WTC11 (cell line): ENCODE measurements at regions not wholly inside any gene's neighbourhood (a gene's known extent, or its start where the extent isn't known, plus 50 kb on each side); places are given as distances from the start of the nearest gene placed in this dataset.

Experiments
- ATAC-seq: fragments of 200-7000 bp; cut with Tn5 transposase; 2 replicates; pipeline ENCODE4 v1.10.0; 2021; ENCODE audit warnings: mild to moderate bottlenecking, moderate library complexity
- CTCF ChIA-PET: fragments of 300-600 bp; sonication (Branson Sonifier 250); formaldehyde crosslinking; loops from one replicate; lab custom pipeline; 2021; ENCODE audit warnings: antibody characterized with exemption; lab: Charles Lee
- POLR2A ChIA-PET: fragments of 350-600 bp; sonication (Branson Sonifier 250); formaldehyde crosslinking; loops from one replicate; lab custom pipeline; 2021; ENCODE audit warnings: antibody characterized with exemption; lab: Charles Lee
- DNase-seq: peaks from one replicate; pipeline ENCODE4 v3.0.0; 2021; ENCODE audit warnings: low spot score
- H3K27ac Mint-ChIP-seq: 2 replicates; pipeline ENCODE4 v1.8.0; 2021; ENCODE audit warnings: mixed read lengths
- H3K27me3 Mint-ChIP-seq: 2 replicates; pipeline ENCODE4 v1.8.0; 2021; ENCODE audit warnings: low read depth, mild to moderate bottlenecking, moderate library complexity, mixed read lengths
- H3K36me3 Mint-ChIP-seq: 2 replicates; pipeline ENCODE4 v1.8.0; 2021; ENCODE audit warnings: mixed read lengths
- H3K4me1 Mint-ChIP-seq: 2 replicates; pipeline ENCODE4 v1.8.0; 2022; ENCODE audit warnings: mixed read lengths
- H3K4me3 Mint-ChIP-seq: 2 replicates; pipeline ENCODE4 v1.8.0; 2021; ENCODE audit warnings: mild to moderate bottlenecking, moderate library complexity, mixed read lengths
- H3K9me3 Mint-ChIP-seq: 2 replicates; pipeline ENCODE4 v1.8.0; 2021; ENCODE audit warnings: mixed read lengths
- ATF1 ChIP-seq: sonication (generic); formaldehyde crosslinking; IDR thresholded peaks from 2 replicates; pipeline ENCODE4 v1.8.1; 2023; ENCODE audit warnings: mild to moderate bottlenecking, moderate library complexity, missing genetic modification reagents
- CBFB ChIP-seq: sonication (generic); formaldehyde crosslinking; IDR thresholded peaks from 2 replicates; pipeline ENCODE4 v1.8.1; 2022; ENCODE audit warnings: mild to moderate bottlenecking, low read depth, missing genetic modification reagents
- E2F1 ChIP-seq: sonication (generic); formaldehyde crosslinking; IDR thresholded peaks from 2 replicates; pipeline ENCODE4 v1.8.0; 2022; ENCODE audit warnings: mild to moderate bottlenecking, missing genetic modification reagents
- E2F5 ChIP-seq: sonication (generic); formaldehyde crosslinking; IDR thresholded peaks from 2 replicates; pipeline ENCODE4 v1.8.1; 2022; ENCODE audit warnings: mild to moderate bottlenecking, moderate library complexity, missing genetic modification reagents
- ETV6 ChIP-seq: sonication (generic); formaldehyde crosslinking; IDR thresholded peaks from 2 replicates; pipeline ENCODE4 v1.8.1; 2022; ENCODE audit warnings: mild to moderate bottlenecking, missing genetic modification reagents
- FOXJ3 ChIP-seq: sonication (generic); formaldehyde crosslinking; IDR thresholded peaks from 2 replicates; pipeline ENCODE4 v1.9.0; 2021; ENCODE audit warnings: missing genetic modification reagents, mild to moderate bottlenecking, borderline replicate concordance
- IRF1 ChIP-seq: sonication (generic); formaldehyde crosslinking; IDR thresholded peaks from 2 replicates; pipeline ENCODE4 v1.8.0; 2023; ENCODE audit warnings: missing genetic modification reagents
- JUN ChIP-seq: sonication (generic); formaldehyde crosslinking; IDR thresholded peaks from 2 replicates; pipeline ENCODE4 v1.8.0; 2023; ENCODE audit warnings: mild to moderate bottlenecking, missing genetic modification reagents
- MAX ChIP-seq: sonication (generic); formaldehyde crosslinking; IDR thresholded peaks from 2 replicates; pipeline ENCODE4 v1.8.0; 2022; ENCODE audit warnings: mild to moderate bottlenecking, missing genetic modification reagents
- OVOL2 ChIP-seq: fragments of 250-450 bp; sonication (Bioruptor Pico); IDR thresholded peaks from 2 replicates; pipeline ENCODE4 v1.9.0; 2021; ENCODE audit warnings: mild to moderate bottlenecking, borderline replicate concordance
- PRRX2 ChIP-seq: fragments of 250-450 bp; sonication (Bioruptor Pico); IDR thresholded peaks from 2 replicates; pipeline ENCODE4 v1.8.0; 2021; ENCODE audit warnings: mild to moderate bottlenecking
- TP53 ChIP-seq: sonication (generic); formaldehyde crosslinking; IDR thresholded peaks from 2 replicates; pipeline ENCODE4 v1.8.1; 2023; ENCODE audit warnings: mild to moderate bottlenecking, missing genetic modification reagents
- ZNF219 ChIP-seq: sonication (generic); formaldehyde crosslinking; IDR thresholded peaks from 2 replicates; pipeline ENCODE4 v1.8.0; 2023; ENCODE audit warnings: missing genetic modification reagents, mild to moderate bottlenecking, borderline replicate concordance
- ZNF232 ChIP-seq: sonication (generic); formaldehyde crosslinking; IDR thresholded peaks from 2 replicates; pipeline ENCODE4 v1.8.0; 2022; ENCODE audit warnings: mild to moderate bottlenecking, missing genetic modification reagents
- ZNF317 ChIP-seq: sonication (generic); formaldehyde crosslinking; IDR thresholded peaks from 2 replicates; pipeline ENCODE4 v1.8.1; 2023; ENCODE audit warnings: low read depth, mild to moderate bottlenecking, moderate library complexity, missing genetic modification reagents, borderline replicate concordance
- ZSCAN18 ChIP-seq: fragments of 250-450 bp; sonication (Bioruptor Pico); IDR thresholded peaks from 2 replicates; pipeline ENCODE4 v2.1.2; 2022; ENCODE audit warnings: mild to moderate bottlenecking, moderate library complexity
- TF ChIP-seq, protein P1 (sequence below): sonication (generic); formaldehyde crosslinking; IDR thresholded peaks from 2 replicates; pipeline ENCODE4 v1.8.0; 2022; ENCODE audit warnings: missing genetic modification reagents
- TF ChIP-seq, protein P2 (sequence below): sonication (generic); formaldehyde crosslinking; IDR thresholded peaks from 2 replicates; pipeline ENCODE4 v1.8.1; 2022; ENCODE audit warnings: mild to moderate bottlenecking, missing genetic modification reagents, moderate library complexity, borderline replicate concordance
- TF ChIP-seq, protein P3 (sequence below): sonication (generic); formaldehyde crosslinking; IDR thresholded peaks from 2 replicates; pipeline ENCODE4 v1.8.1; 2023; ENCODE audit warnings: mild to moderate bottlenecking, missing genetic modification reagents, moderate library complexity

DNA sequence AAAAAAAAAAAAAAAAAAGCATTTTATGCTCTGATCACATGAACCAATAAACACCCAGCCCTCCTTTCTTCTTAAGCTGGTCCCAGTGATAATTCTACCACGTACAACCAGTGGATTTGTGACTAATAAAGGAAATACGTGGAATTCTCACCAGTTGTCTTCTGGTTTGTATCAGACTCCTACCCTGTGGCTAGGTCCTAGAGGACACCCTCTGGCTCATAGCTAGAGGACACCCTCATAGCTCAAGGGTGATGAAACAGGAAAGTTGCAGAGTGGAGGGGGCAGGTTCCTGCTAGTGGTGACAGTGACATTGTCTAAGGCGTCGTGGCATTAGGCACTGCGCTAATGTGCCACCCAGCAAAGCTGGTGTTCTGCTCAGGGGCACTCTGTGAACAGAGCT, 167.8 kb downstream of the BCL11A start:
- H3K9me3 Mint-ChIP-seq = no peaks in the 10 kb centered on the region
- H3K27ac Mint-ChIP-seq = no peak overlapping the region
- ATAC-seq = no peak
- no peak for DNase-seq
- no peaks in the 10 kb centered on the region; the same call in 1 of the 2 replicates for H3K27me3 Mint-ChIP-seq
- ChIA-PET CTCF (interaction anchor here (1.0 kb wide), 1 partner anchor 289 kb away, joined by 3 read pairs; no protein-coding TSS in a partner anchor), POLR2A (interaction anchor here (0.6 kb wide), 1 partner anchor 24 kb away, joined by 5 read pairs; no protein-coding TSS in a partner anchor)
- H3K36me3 Mint-ChIP-seq = no peaks in the 10 kb centered on the region
- TF ChIP-seq, protein P1, sequence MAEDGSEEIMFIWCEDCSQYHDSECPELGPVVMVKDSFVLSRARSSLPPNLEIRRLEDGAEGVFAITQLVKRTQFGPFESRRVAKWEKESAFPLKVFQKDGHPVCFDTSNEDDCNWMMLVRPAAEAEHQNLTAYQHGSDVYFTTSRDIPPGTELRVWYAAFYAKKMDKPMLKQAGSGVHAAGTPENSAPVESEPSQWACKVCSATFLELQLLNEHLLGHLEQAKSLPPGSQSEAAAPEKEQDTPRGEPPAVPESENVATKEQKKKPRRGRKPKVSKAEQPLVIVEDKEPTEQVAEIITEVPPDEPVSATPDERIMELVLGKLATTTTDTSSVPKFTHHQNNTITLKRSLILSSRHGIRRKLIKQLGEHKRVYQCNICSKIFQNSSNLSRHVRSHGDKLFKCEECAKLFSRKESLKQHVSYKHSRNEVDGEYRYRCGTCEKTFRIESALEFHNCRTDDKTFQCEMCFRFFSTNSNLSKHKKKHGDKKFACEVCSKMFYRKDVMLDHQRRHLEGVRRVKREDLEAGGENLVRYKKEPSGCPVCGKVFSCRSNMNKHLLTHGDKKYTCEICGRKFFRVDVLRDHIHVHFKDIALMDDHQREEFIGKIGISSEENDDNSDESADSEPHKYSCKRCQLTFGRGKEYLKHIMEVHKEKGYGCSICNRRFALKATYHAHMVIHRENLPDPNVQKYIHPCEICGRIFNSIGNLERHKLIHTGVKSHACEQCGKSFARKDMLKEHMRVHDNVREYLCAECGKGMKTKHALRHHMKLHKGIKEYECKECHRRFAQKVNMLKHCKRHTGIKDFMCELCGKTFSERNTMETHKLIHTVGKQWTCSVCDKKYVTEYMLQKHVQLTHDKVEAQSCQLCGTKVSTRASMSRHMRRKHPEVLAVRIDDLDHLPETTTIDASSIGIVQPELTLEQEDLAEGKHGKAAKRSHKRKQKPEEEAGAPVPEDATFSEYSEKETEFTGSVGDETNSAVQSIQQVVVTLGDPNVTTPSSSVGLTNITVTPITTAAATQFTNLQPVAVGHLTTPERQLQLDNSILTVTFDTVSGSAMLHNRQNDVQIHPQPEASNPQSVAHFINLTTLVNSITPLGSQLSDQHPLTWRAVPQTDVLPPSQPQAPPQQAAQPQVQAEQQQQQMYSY (CRISPR knock-in tag) = no peak
- TF ChIP-seq CBFB (CRISPR knock-in tag) = no peak
- TF ChIP-seq FOXJ3 = no peak
- TF ChIP-seq IRF1 = no peak
- TF ChIP-seq MAX (CRISPR knock-in tag) = no peak
- no peak for TF ChIP-seq JUN (CRISPR knock-in tag)
- TF ChIP-seq, protein P2, sequence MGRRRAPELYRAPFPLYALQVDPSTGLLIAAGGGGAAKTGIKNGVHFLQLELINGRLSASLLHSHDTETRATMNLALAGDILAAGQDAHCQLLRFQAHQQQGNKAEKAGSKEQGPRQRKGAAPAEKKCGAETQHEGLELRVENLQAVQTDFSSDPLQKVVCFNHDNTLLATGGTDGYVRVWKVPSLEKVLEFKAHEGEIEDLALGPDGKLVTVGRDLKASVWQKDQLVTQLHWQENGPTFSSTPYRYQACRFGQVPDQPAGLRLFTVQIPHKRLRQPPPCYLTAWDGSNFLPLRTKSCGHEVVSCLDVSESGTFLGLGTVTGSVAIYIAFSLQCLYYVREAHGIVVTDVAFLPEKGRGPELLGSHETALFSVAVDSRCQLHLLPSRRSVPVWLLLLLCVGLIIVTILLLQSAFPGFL (CRISPR knock-in tag) = no peak
- no peak for TF ChIP-seq ZNF219 (CRISPR knock-in tag)
- TF ChIP-seq ETV6 = no peak
- TF ChIP-seq, protein P3, sequence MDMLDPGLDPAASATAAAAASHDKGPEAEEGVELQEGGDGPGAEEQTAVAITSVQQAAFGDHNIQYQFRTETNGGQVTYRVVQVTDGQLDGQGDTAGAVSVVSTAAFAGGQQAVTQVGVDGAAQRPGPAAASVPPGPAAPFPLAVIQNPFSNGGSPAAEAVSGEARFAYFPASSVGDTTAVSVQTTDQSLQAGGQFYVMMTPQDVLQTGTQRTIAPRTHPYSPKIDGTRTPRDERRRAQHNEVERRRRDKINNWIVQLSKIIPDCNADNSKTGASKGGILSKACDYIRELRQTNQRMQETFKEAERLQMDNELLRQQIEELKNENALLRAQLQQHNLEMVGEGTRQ (CRISPR knock-in tag) = no peak
- TF ChIP-seq ZSCAN18 (CRISPR knock-in tag) = no peak
- H3K4me1 Mint-ChIP-seq = peaks cover 16% of the 10 kb centered on the region
- H3K4me3 Mint-ChIP-seq = no peak overlapping the region

DNA sequence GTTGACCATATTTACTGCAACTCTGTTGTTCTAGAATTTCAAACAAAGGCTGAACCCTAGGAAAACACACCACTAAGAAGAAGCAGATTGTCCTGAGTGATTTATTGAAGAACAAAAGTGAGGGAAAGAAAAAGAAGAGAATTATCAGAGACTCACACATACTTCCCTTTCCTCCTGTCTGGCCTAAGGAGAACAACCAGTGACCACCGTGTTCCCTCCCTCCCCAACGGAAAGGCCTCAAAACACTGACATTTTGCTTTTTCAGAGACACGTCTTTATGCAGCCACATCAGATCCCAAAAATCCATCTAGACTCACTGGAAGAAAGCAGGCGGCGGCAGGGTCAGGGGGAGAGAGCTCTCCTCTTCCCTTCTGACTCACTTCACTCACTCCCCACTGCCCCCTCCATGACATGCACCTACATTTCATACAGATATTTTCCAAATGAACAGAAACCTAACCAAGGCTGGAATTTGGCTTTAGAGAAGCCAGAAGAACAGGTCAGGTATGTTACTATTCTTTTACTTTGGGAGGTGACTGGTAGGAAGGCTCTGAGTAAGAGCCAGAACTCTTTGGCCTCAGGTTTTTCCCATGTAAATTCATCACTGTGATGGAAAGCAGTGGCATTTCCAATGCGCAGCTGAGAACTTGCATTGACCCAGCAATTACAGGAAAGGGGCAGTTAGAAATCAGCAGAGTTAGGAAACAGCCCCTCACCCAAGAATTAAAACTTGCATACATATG, 169.9 kb downstream of the BCL11A start:
- DNase-seq = no peak
- Mint-ChIP-seq H3K4me1 (peaks cover 16% of the 10 kb centered on the region), H3K36me3 (no peaks in the 10 kb centered on the region), H3K27ac (peak overlapping the region; percentile 82; the same call in 1 of the 2 replicates), H3K9me3 (no peaks in the 10 kb centered on the region), H3K4me3 (no peak overlapping the region), H3K27me3 (no peaks in the 10 kb centered on the region; the same call in 1 of the 2 replicates)
- TF ChIP-seq OVOL2 (CRISPR knock-in tag) (no peak), ATF1 (CRISPR knock-in tag) (no peak), PRRX2 (no peak), ZNF317 (CRISPR knock-in tag) (no peak), E2F1 (no peak), TP53 (CRISPR knock-in tag) (no peak), E2F5 (CRISPR knock-in tag) (no peak), ZNF232 (CRISPR knock-in tag) (no peak)
- CTCF ChIA-PET = interaction anchor here (1.2 kb wide), 1 partner anchor 167 kb away, joined by 7 read pairs; no protein-coding TSS in a partner anchor
- POLR2A ChIA-PET = no interaction called here
- ATAC-seq = peak; percentile 44
